ES-I3 (cell line): ENCODE measurements at regions not wholly inside any gene's neighbourhood (a gene's known extent, or its start where the extent isn't known, plus 50 kb on each side); places are given as distances from the start of the nearest gene placed in this dataset.
"Not testable (repeated sequence)": the region's sequence is repeated elsewhere in the genome, so short reads cannot be mapped to it uniquely, and the experiment has no call there.

Experiments
- H3K36me3 ChIP-seq: 2 replicates; pipeline ENCODE4 v1.6.1; 2013; ENCODE audit warnings: mild to moderate bottlenecking, low read length, control low read depth, moderate library complexity; ENCODE audit not compliant: insufficient read depth
- H3K4me1 ChIP-seq: 2 replicates; pipeline ENCODE4 v1.6.1; 2013; ENCODE audit warnings: mild to moderate bottlenecking, control low read depth, low read length; ENCODE audit not compliant: insufficient read depth
- H3K9ac ChIP-seq: 2 replicates; pipeline ENCODE4 v1.6.1; 2013; ENCODE audit warnings: low read depth, mild to moderate bottlenecking, low read length, moderate library complexity
- H3K9me3 ChIP-seq: 2 replicates; pipeline ENCODE4 v1.6.1; 2013; ENCODE audit warnings: mild to moderate bottlenecking, low read length, moderate library complexity; ENCODE audit not compliant: control insufficient read depth, insufficient read depth

DNA sequence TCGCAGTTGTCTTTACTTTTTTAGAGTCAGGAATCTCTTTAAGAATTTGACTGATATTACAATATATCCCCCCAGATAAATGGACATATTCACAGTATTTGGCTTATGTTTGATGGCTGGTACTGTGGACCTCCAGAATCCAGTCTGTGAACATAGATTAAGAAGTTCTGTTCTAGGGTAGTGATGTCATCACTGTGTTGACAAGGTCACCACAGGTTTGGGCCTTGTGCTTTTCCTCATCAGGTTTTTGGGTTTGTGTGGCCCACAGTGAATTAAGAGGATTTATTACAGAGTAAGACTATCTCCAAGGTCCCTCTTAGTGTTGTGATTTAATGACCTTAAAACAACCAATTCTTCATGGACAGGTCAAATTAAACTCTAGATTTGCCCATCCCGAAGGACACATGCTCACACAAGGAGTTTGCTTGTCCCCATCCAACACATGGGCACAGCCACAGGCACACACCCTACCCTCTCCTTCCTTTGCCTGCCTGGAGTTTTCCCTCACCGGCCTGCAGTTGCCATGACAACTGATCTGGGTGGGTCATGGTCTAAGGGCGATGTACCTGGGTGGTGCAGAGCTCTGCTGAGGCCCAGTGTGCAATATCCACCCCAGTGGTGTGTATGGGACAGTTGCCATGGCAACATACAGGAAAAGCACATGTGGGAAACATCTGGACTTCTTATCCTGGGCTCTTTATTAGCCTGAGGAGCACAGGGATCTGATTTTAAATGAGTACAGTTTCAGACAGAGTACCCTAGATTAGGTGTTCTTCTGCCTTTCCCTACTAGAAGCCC is 98.6 kb downstream of the NAV1 start:
- H3K9me3 ChIP-seq: no peaks in the 10 kb centered on the region
- 0 out of 2 replicates have a peak, but pooled peaks cover 10% of the 10 kb centered on the region for H3K4me1 ChIP-seq
- H3K36me3 ChIP-seq: no peaks in the 10 kb centered on the region
- H3K9ac ChIP-seq: no peak overlapping the region

DNA sequence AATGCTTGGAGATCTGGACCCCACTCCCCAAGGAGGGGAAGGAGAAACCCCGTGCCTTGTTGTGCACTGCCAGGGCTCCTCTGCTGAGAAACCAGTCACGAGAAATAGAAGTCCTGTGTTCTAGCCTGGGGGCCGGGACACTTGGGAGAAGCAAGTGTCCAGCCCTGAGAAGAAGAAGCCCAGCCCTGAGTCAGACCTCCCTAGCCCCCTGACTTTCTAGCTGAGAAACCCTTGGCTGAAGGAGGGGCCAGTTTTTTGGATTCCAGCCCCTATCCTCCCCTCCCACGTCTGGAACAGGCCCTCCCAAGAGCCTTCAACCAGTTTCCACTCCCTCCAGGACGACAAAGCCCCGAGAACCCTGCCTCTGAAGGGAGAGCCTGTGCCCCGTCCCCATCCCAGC is 100.5 kb downstream of the NAV1 start:
- Histone ChIP-seq H3K9ac (no peak overlapping the region), H3K9me3 (no peaks in the 10 kb centered on the region), H3K36me3 (no peaks in the 10 kb centered on the region), H3K4me1 (0 out of 2 replicates have a peak, but pooled peaks cover 10% of the 10 kb centered on the region)

DNA sequence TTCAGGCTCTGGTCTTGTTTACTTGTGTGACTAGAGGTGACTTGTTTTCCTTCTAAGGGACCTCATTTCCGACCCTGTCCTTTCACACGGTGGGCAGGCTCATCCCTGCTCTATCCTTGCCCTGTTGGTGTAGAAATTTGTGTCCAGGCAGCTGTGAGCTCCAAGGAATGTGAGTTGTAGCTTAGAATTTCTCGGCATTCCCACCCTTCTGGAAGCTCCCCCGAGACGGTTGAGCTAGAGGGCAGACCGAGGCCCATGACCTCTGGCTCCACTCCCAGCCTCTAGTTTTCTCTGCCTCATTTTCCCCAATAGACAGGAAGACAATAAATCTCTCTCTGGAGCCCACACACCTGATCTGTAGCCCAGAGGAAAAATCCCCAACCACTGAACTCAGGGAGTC is 100.9 kb downstream of the NAV1 start:
- Histone ChIP-seq H3K9me3 (no peaks in the 10 kb centered on the region), H3K36me3 (no peaks in the 10 kb centered on the region), H3K4me1 (0 out of 2 replicates have a peak, but pooled peaks cover 10% of the 10 kb centered on the region), H3K9ac (no peak overlapping the region)

DNA sequence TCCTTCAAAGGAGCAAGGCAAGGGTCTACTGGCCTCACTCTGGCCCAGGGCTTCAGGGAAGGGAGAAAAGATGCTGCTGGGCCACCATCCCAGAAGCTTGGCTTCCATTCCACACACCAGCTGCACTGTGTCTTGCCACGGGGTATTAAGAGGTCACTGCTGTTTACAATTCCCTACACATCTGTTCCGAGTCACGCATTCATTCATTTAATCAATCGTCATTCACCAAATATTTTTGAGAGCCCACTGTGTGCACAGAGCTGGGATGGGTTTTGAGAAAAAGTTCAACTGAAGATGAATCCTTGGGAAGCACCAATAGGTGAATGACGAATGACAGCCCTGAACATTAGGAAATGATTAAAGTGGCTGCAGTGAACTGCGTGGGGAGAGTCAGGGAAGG is 101.7 kb downstream of the NAV1 start:
- H3K9me3 ChIP-seq: no peaks in the 10 kb centered on the region
- H3K36me3 ChIP-seq: no peaks in the 10 kb centered on the region
- H3K4me1 ChIP-seq: 0 out of 2 replicates have a peak, but pooled peaks cover 10% of the 10 kb centered on the region
- H3K9ac ChIP-seq: no peak overlapping the region

DNA sequence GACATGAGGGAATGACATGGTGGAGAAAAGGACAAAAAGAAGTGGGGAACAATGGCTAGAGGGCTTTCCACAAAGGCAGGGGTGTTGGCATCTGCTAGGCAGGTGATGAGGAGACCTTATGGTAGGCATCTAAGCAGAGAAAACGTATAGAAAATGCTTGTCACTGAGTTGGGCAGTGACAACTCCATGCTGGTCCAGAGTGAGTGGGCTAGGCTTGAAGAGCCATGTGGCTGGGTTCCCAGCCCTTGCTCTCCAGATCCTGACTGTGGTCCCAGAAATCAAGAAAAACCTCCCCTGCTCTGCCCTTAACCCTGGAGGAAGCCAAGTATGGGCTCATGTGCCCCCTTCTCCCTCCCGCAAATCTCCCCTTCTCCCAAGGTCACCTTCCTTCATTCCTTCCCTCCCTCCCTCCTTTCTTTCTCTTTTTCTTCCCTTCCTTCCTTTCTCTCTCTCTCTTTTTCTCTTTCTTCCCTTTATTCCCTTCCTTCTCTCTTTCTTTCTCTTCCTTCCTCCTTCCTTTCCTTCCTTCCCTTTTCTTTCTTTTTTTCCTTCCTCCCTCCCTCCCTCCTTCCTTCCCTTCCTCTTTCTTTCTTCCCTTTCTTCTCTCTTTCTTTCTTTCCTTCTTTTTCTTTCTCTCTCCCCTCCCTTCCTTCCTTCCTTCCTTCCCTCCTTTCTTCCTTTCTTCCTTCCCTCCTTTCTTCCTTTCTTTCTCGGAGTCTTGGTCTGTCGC is 102.8 kb downstream of the NAV1 start:
- Histone ChIP-seq H3K9ac (no peak overlapping the region), H3K9me3 (no peaks in the 10 kb centered on the region)

DNA sequence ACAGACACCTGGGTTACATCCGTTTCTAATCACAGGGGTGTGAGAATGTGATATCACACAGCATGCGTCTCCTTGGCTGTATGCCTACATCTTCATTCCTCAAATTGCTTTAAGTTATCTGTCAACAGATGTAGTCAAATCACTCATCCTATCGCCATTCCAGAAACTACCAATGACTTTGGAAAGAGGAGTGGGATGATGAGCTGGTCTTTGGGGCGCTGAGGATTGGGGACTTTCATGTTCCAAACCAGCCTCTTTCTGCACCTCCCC is 104.8 kb downstream of the NAV1 start:
- Histone ChIP-seq H3K9me3 (no peaks in the 10 kb centered on the region; the same call in 1 of the 2 replicates), H3K36me3 (no peaks in the 10 kb centered on the region), H3K4me1 (peaks cover 5% of the 10 kb centered on the region), H3K9ac (no peak overlapping the region)

More for the DNA sequence above, 102.8 kb downstream of the NAV1 start:
- H3K36me3 ChIP-seq: no peaks in the 10 kb centered on the region
- no peaks in the 10 kb centered on the region for H3K4me1 ChIP-seq

DNA sequence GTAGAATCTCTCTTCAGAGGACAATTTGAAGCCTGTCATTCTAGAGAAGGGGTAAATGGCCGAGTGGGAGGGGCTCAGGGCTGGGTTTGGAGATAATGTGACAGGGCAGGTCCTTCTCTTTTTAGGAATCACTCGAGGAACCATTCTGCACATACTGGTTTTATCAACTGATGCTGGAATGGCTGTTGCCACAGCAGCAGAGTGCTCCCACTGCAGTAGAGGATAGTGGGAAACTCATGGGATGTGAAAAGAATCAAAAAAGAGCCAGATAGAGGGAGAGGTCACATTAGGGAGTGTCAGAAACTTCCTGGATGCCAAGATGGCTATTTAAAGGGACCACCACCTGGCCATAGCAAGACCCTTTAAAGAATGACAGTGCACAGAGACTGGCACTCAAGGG is 105.3 kb downstream of the NAV1 start:
- peaks cover 5% of the 10 kb centered on the region for H3K4me1 ChIP-seq
- H3K9me3 ChIP-seq: no peaks in the 10 kb centered on the region; the same call in 1 of the 2 replicates
- no peaks in the 10 kb centered on the region for H3K36me3 ChIP-seq
- no peak overlapping the region for H3K9ac ChIP-seq

DNA sequence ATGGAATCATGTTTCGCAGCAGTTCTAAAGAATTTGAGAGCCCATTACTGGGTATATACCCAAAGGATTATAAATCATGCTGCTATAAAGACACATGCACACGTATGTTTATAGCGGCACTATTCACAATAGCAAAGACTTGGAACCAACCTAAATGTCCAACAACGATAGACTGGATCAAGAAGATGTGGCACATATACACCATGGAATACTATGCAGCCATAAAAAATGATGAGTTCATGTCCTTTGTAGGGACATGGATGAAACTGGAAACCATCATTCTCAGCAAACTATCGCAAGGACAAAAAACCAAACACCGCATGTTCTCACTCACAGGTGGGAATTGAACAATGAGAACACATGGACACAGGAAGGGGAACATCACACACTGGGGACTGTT is 106.1 kb downstream of the NAV1 start:
- H3K9me3 ChIP-seq, H3K36me3 ChIP-seq, H3K4me1 ChIP-seq, H3K9ac ChIP-seq: not testable (repeated sequence)

DNA sequence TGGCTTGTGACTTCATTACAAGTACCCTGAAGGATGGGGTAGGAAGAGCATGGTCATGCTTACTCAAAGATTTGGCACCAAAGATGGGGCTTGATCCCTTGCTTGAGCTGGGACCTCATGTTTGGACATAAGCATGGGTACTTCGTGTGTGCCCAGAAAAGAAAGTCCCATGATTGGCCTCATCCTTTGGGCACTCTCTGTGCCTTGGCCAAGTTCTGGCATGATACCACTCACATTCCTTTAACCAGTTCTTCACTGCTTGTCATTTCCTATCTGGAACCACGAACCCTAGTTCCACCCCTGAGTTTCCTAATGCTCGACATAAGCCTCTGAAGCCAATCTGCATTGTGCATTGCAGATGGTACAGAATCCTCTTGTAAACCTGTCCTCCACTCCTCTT is 107.0 kb downstream of the NAV1 start:
- Histone ChIP-seq H3K4me1 (peaks cover 10% of the 10 kb centered on the region), H3K9me3 (no peaks in the 10 kb centered on the region; the same call in 1 of the 2 replicates), H3K9ac (no peak overlapping the region), H3K36me3 (no peaks in the 10 kb centered on the region)

DNA sequence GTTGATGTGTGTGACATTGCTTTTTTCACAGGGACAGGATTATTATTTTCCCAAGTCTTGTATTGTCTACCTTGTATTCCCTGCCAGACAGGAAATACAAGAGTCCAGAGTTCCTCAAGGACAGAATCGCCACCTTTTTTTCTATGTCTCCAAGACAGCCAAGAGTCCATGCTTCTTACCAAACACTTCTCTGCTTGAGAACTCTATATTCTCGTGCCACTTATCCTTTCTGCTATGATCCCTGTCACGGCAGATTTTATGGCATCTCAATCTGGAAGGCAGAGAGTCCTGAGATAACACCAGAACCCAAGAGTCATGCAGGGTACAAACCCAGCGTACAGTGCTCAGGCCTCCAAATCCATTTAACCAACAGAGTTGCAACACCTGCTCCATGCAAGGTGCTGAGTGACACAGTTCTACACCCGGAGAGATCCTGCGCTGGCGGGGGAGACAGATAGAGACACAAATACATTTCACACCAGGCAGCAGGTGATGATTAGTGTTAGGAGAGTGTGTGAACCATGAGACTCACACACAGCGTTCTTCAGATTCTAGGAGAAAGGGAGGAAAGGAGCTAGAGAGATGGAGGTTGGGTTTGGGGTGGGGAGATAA is 107.6 kb downstream of the NAV1 start:
- Histone ChIP-seq H3K36me3 (no peaks in the 10 kb centered on the region), H3K4me1 (peaks cover 16% of the 10 kb centered on the region)

DNA sequence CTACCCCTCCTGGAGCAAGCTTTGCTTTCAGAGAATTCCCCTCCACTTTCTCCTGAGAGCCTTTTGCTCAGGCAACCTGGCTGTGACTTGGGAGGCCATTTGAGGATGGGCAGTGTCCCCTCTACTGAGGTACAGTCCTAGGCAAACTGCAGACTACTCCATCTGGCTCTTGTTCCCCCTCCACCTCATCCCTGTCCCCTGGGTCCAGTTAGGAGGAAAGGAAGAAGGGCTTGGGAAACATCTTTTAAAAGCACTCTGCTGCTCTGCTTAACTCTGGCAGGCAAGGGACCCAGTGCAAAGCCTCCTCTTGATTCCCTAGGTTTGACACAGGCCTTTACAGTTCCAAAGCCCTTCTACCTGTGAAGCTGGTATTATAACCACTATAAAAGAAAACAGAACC is 108.2 kb downstream of the NAV1 start:
- peaks cover 21% of the 10 kb centered on the region for H3K4me1 ChIP-seq
- peak overlapping the region; percentile 69; the same call in 1 of the 2 replicates for H3K9ac ChIP-seq
- no peaks in the 10 kb centered on the region; the same call in 1 of the 2 replicates for H3K9me3 ChIP-seq
- no peaks in the 10 kb centered on the region for H3K36me3 ChIP-seq

More for the DNA sequence above, 107.6 kb downstream of the NAV1 start:
- no peaks in the 10 kb centered on the region; the same call in 1 of the 2 replicates for H3K9me3 ChIP-seq
- H3K9ac ChIP-seq: no peak overlapping the region

DNA sequence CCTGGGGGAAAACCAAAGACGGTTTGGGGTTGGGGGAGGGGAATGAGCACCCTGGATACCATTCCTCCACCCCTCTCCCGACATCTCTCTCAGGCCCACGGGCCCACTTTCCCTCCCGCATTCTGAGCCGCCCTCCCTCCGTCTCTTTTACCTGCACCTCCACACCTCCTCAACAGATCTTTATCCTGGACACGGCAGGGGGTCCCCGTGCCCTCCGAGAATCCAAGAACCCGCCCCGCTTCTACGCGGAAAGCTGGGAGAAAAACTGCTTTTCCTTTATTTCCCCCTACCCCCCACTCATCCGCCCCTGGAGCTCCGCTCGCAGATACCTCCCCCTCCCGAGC is 108.8 kb downstream of the NAV1 start:
- Histone ChIP-seq H3K36me3 (no peaks in the 10 kb centered on the region), H3K4me1 (peaks cover 23% of the 10 kb centered on the region), H3K9me3 (no peaks in the 10 kb centered on the region; the same call in 1 of the 2 replicates), H3K9ac (peak overlapping the region; percentile 69; the same call in 1 of the 2 replicates)

DNA sequence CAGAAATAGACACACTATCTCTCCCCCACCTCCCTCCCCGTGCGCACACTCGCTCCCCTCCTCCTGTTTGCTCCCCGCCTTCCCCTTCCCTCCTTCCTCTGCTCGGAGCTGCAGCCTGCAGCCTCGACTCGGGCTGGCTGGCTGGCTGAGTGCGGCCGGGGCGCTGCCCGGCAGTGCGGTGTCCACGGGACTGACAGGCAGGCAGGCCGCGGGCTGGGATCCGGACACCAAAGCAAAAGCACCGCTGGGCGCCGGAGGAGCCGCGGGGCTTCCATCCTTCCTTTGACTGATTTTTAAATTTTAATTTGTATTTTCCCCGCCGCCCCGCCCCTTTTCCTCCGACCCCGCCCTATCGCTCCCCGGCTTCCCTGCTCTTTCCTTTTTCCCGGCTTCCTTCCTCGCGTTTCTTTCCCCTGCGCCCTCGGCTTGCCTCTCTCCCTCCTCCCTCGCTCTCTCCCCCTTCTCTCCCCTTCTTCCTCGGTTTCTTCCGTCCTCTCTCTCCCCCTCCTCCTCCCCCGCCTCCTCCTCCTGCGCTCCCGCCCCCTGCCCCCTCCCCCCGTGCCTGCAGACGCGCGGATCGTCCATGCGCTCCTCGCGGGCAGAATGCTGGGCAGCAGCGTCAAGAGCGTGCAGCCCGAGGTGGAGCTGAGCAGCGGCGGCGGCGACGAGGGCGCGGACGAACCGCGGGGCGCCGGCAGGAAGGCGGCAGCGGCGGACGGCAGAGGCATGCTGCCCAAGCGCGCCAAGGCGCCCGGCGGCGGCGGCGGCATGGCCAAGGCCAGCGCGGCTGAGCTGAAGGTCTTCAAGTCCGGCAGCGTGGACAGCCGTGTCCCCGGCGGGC is 109.4 kb downstream of the NAV1 start:
- Histone ChIP-seq H3K4me1 (peaks cover 23% of the 10 kb centered on the region), H3K9ac (peak overlapping the region; percentile 77)

More for the DNA sequence above, 109.4 kb downstream of the NAV1 start:
- H3K36me3 ChIP-seq: no peaks in the 10 kb centered on the region
- no peaks in the 10 kb centered on the region; the same call in 1 of the 2 replicates for H3K9me3 ChIP-seq
